ENCODE measurements at regions not wholly inside any gene's neighbourhood (a gene's known extent, or its start where the extent isn't known, plus 50 kb on each side); places are given as distances from the start of the nearest gene placed in this dataset.
A peak's percentile ranks its signal among the peaks of the same experiment; 100 is the strongest.

- H3K4me2 ChIP-seq (ENCODE audit: low read depth, low read length), result peak overlapping the region; percentile 32; the same call in 1 of the 2 replicates
- H3K79me2 ChIP-seq (ENCODE audit: insufficient read depth, low read length), result no peaks in the 10 kb centered on the region
- no peak overlapping the region for H3K9ac ChIP-seq (ENCODE audit: insufficient read depth, low read depth, low read length)
- 14% methylated on average over 13 of the region's 13 CpGs for WGBS (ENCODE audit: low lambda C conversion rate)
- no peaks in the 10 kb centered on the region for H3K36me3 ChIP-seq (replicated peaks in 1 of 2; ENCODE audit: control insufficient read depth in 1 of 2, insufficient read depth in 2 of 2, low read length in 2 of 2)
- H3K27ac ChIP-seq (ENCODE audit: extremely low read length, insufficient read depth, low read length), result no peak overlapping the region
- no peak overlapping the region for H2AFZ ChIP-seq (ENCODE audit: low read length)
- no peak overlapping the region for H3K4me3 ChIP-seq (replicated peaks in 1 of 3; ENCODE audit: insufficient read depth in 1 of 3, low read depth in 2 of 3, low read length in 3 of 3)
- in situ Hi-C loops (cut with HindIII; ENCODE audit: extremely low pct_ligation_motif_present, low pct_unique_long_range_greater_than_20kb) (no loop called here), intact Hi-C loops (cut with micrococcal nuclease; ENCODE audit: unreplicated experiment) (no loop called here)
- BruUV-seq (replicated peaks), result no TSS peak
- no peaks in the 10 kb centered on the region for H3K9me3 ChIP-seq (ENCODE audit: low read length)
- peaks cover 3 to 43% of the 10 kb centered on the region in 2 experiments; a peak in 3 of 5 replicates for H3K27me3 ChIP-seq (ENCODE audit: control insufficient read depth in 1 of 2, insufficient read depth in 2 of 2, low read length in 2 of 2)
- no peak for ATAC-seq
- H3K4me1 ChIP-seq (ENCODE audit: insufficient read depth, low read length), result no peaks in the 10 kb centered on the region
- ChIA-PET POLR2A (no interaction called here), CTCF (ENCODE audit: low intra/inter-chr PET ratio, low total read pairs) (no interaction called here)
- FAIRE-seq, result no peak
- no peak for DNase-seq (ENCODE audit: low spot score)
- no peaks in the 10 kb centered on the region for H4K20me1 ChIP-seq (ENCODE audit: insufficient read depth, low read length)
- TF ChIP-seq ZNF691 (CRISPR knock-in tag; IDR thresholded peaks at IDR 0.05; ENCODE audit: borderline replicate concordance, low read depth) (no peak), HNF1A (IDR thresholded peaks at IDR 0.05; ENCODE audit: low read depth) (no peak), HNF1A (CRISPR knock-in tag; IDR thresholded peaks at IDR 0.05; ENCODE audit: borderline replicate concordance) (no peak), NFIB (CRISPR knock-in tag; IDR thresholded peaks at IDR 0.05; ENCODE audit: borderline replicate concordance) (no peak), MLLT10 (CRISPR knock-in tag; IDR thresholded peaks at IDR 0.05) (no peak), CENPX (CRISPR knock-in tag; IDR thresholded peaks at IDR 0.05) (no peak), RERE (CRISPR knock-in tag; IDR thresholded peaks at IDR 0.05; ENCODE audit: low read depth) (no peak), NR2C2 (CRISPR knock-in tag; IDR thresholded peaks at IDR 0.05; ENCODE audit: borderline replicate concordance) (no peak), FOSL2 (CRISPR knock-in tag; IDR thresholded peaks at IDR 0.05) (no peak), UBTF (CRISPR knock-in tag; IDR thresholded peaks at IDR 0.05) (no peak), ZNF777 (CRISPR knock-in tag; IDR thresholded peaks at IDR 0.05) (no peak), YY1 (IDR thresholded peaks at IDR 0.05; ENCODE audit: insufficient read depth, insufficient replicate concordance, low read depth, low read length) (no peak), ELF3 (CRISPR knock-in tag; IDR thresholded peaks at IDR 0.05) (no peak)
Measured at GRCh38 chr4:182139491-182139890, 103.7 kb upstream of the TENM3 start.

All from HepG2 (cell line).